ENCODE measurements at regions not wholly inside any gene's neighbourhood (a gene's known extent, or its start where the extent isn't known, plus 50 kb on each side); places are given as distances from the start of the nearest gene placed in this dataset.

DNA sequence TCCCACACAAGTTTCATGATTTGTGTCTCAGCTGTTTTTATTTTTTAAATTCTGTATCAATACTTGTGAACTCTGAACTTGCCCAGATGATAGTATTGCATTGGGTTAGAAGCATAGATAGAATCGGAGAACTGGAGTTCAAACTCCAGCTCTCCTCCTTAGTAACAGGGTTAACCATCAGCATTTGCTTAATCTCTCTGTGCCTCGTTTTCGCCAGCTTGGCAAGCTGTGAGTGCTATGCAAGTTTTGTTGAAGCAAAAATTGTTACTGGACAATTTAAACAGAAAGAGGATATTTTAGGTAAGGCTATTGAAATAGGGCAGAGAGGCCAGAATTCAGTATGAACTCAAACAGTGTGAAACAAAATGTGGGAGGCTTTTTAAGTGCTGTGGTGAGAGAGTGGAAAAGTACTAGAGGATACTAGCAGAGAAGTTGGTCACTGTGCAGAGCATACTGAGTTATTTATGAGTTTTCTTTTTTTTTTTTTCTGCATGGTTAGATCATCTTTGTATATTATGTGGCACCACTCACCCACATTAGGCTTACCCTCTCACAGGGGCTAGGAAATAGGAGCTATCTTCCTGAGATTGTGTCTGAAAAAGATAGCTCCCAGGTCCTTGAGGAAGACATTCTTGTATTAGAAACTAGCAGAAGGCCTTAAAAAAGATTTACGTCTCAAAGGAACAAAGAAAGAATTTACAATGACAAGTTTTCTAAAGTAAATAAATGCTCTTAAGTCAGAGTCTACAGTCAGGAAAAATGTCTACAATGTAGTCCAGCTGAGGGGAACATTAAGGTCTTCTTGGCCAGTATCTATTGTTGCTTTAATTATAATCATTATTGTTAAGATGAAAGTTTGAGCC, 1126.6 kb downstream of the FAT4 start:
- ChIA-PET POLR2A (no interaction called here), CTCF (no interaction called here)
- dilution Hi-C loops (cut with MboI; ENCODE audit: extremely low pct_ligation_motif_present, low sequenced_read_pairs) (no loop called here), intact Hi-C loops (cut with micrococcal nuclease) (no loop called here)
- H3K4me1 ChIP-seq (ENCODE audit: control insufficient read depth, extremely low read depth, insufficient read depth, low read length) = no peaks in the 10 kb centered on the region
- no TSS peak for BruUV-seq (replicated peaks)
- H2AFZ ChIP-seq (ENCODE audit: low read depth, low read length) = no peak overlapping the region
- H3K36me3 ChIP-seq (ENCODE audit: control insufficient read depth in 2 of 2, extremely low read depth in 1 of 2, insufficient read depth in 2 of 2, low read length in 2 of 2) = no peaks in the 10 kb centered on the region
- H4K20me1 ChIP-seq (replicated peaks; ENCODE audit: control insufficient read depth, extremely low read depth, insufficient read depth, low read length) = no peaks in the 10 kb centered on the region
- H3K9me1 ChIP-seq (replicated peaks; ENCODE audit: control insufficient read depth, extremely low read depth, insufficient read depth, low read length) = no peaks in the 10 kb centered on the region
- H3K4me3 ChIP-seq (replicated peaks in 1 of 3; ENCODE audit: insufficient read depth in 1 of 3, low read depth in 1 of 3, low read length in 3 of 3) = no peak overlapping the region
- no peaks in the 10 kb centered on the region for H3K9me3 ChIP-seq (replicated peaks; ENCODE audit: control insufficient read depth, insufficient read depth, low read length)
- FAIRE-seq (no peak), DNase-seq (ENCODE audit: low read depth, low spot score) (no peak)
- no peak overlapping the region for H3K4me2 ChIP-seq (ENCODE audit: insufficient read depth, low read length)
- no peak for TF ChIP-seq POLR2A (IDR thresholded peaks at IDR 0.05; ENCODE audit: low read depth, low read length)
- TF ChIP-seq POLR2AphosphoS5 (IDR thresholded peaks at IDR 0.05; ENCODE audit: insufficient read depth, low read depth, low read length) = no peak
- no peak for TF ChIP-seq JUN (IDR thresholded peaks at IDR 0.05; ENCODE audit: borderline replicate concordance, insufficient read depth, insufficient read length, low read depth)
- TF ChIP-seq MYC (IDR thresholded peaks at IDR 0.05; ENCODE audit: low read depth, low read length) = no peak
- no peak for TF ChIP-seq MAX (IDR thresholded peaks at IDR 0.05; ENCODE audit: insufficient read depth, insufficient read length)
- no peak for TF ChIP-seq CTCF (IDR thresholded peaks at IDR 0.05; ENCODE audit: extremely low read depth in 1 of 2, insufficient read depth in 1 of 2, low read depth in 1 of 2, low read length in 2 of 2)
- TF ChIP-seq EZH2 (IDR thresholded peaks at IDR 0.05; ENCODE audit: borderline replicate concordance, low read depth, low read length, severe bottlenecking) = no peak
- no peak for TF ChIP-seq GATA2 (IDR thresholded peaks at IDR 0.05; ENCODE audit: insufficient read depth, insufficient read length, low read depth, low read length)
- TF ChIP-seq FOS (IDR thresholded peaks at IDR 0.05; ENCODE audit: borderline replicate concordance, insufficient read depth, low read length) = no peak
- no peaks in the 10 kb centered on the region for H3K27me3 ChIP-seq (ENCODE audit: control insufficient read depth in 2 of 2, insufficient read depth in 2 of 2, low read length in 2 of 2)
- H3K9ac ChIP-seq (replicated peaks; ENCODE audit: extremely low read depth, insufficient read depth, low read length) = no peak overlapping the region
- H3K27ac ChIP-seq (ENCODE audit: insufficient read depth, low read depth, low read length) = no peak overlapping the region
- no peaks in the 10 kb centered on the region for H3K79me2 ChIP-seq (ENCODE audit: control insufficient read depth, insufficient read depth, low read length)
